ENCODE measurements at regions not wholly inside any gene's neighbourhood (a gene's known extent, or its start where the extent isn't known, plus 50 kb on each side); places are given as distances from the start of the nearest gene placed in this dataset.

- TF ChIP-seq CTCF (IDR thresholded peaks at IDR 0.05; ENCODE audit: insufficient read depth, low read length) (no peak), SPI1 (IDR thresholded peaks at IDR 0.05; ENCODE audit: borderline replicate concordance, low read depth) (no peak), GABPA (IDR thresholded peaks at IDR 0.05; ENCODE audit: low read depth) (no peak)
Measured at GRCh38 chr7:24441314-24442027, 131.8 kb upstream of the PALS2 start.
